Chondrocyte (in vitro differentiated cells): ENCODE measurements at regions not wholly inside any gene's neighbourhood (a gene's known extent, or its start where the extent isn't known, plus 50 kb on each side); places are given as distances from the start of the nearest gene placed in this dataset.

Experiments
- DNase-seq: peaks from one replicate; pipeline ENCODE4 v3.0.0; 2021; ENCODE audit warnings: mixed read lengths, low spot score
- H3K27ac Mint-ChIP-seq: one replicate; pipeline ENCODE4 v1.8.0; 2021; ENCODE audit warnings: mild to moderate bottlenecking, moderate library complexity, mixed read lengths; ENCODE audit not compliant: unreplicated experiment
- H3K27me3 Mint-ChIP-seq: 2 replicates; pipeline ENCODE4 v1.8.0; 2021; ENCODE audit warnings: low read depth, mixed read lengths
- H3K36me3 Mint-ChIP-seq: 2 replicates; pipeline ENCODE4 v1.8.0; 2021; ENCODE audit warnings: low read depth, mixed read lengths
- H3K4me1 Mint-ChIP-seq: 2 replicates; pipeline ENCODE4 v1.8.0; 2021; ENCODE audit warnings: low read depth, mild to moderate bottlenecking, mixed read lengths
- H3K4me3 Mint-ChIP-seq: one replicate; pipeline ENCODE4 v1.8.0; 2021; ENCODE audit warnings: mild to moderate bottlenecking, moderate library complexity, mixed read lengths; ENCODE audit not compliant: unreplicated experiment
- H3K9me3 Mint-ChIP-seq: 2 replicates; pipeline ENCODE4 v1.8.0; 2021; ENCODE audit warnings: low read depth, mixed read lengths
- TF ChIP-seq, protein P1 (sequence below): fragments of 200-600 bp; sonication (generic); IDR thresholded peaks from 2 replicates; pipeline ENCODE4 v1.5.0; 2021; ENCODE audit warnings: antibody characterized with exemption, mild to moderate bottlenecking, moderate library complexity

DNA sequence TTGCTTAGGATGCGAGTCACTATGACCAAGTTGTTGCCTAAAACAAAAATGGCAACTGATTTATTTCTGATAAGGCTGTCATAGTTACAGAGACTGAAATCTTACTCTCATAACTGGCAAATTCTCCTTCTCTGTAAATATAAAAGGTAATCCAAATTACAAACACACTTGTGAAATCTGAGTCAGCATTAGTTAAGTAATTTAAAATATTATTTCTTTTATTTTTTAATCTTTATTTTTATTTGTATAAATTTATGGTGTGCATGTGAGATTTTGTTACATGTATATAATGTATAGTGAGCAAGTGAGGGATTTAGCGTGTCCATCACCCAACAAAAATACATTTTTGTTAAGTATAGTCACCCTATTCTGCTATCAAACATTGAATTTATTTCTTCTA is 1342.8 kb upstream of the TMEFF2 start:
- no peaks in the 10 kb centered on the region for H3K36me3 Mint-ChIP-seq
- peaks cover 5% of the 10 kb centered on the region for H3K9me3 Mint-ChIP-seq
- H3K27ac Mint-ChIP-seq = no peak overlapping the region
- DNase-seq = no peak
- no peaks in the 10 kb centered on the region for H3K27me3 Mint-ChIP-seq
- no peak overlapping the region for H3K4me3 Mint-ChIP-seq
- TF ChIP-seq, protein P1, sequence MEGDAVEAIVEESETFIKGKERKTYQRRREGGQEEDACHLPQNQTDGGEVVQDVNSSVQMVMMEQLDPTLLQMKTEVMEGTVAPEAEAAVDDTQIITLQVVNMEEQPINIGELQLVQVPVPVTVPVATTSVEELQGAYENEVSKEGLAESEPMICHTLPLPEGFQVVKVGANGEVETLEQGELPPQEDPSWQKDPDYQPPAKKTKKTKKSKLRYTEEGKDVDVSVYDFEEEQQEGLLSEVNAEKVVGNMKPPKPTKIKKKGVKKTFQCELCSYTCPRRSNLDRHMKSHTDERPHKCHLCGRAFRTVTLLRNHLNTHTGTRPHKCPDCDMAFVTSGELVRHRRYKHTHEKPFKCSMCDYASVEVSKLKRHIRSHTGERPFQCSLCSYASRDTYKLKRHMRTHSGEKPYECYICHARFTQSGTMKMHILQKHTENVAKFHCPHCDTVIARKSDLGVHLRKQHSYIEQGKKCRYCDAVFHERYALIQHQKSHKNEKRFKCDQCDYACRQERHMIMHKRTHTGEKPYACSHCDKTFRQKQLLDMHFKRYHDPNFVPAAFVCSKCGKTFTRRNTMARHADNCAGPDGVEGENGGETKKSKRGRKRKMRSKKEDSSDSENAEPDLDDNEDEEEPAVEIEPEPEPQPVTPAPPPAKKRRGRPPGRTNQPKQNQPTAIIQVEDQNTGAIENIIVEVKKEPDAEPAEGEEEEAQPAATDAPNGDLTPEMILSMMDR = no peak
- H3K4me1 Mint-ChIP-seq = no peaks in the 10 kb centered on the region

GRCh38 chr2:193528458-193528857 is 1333.7 kb upstream of the TMEFF2 start:
- Mint-ChIP-seq H3K4me3 (no peak overlapping the region), H3K36me3 (no peaks in the 10 kb centered on the region), H3K27ac (no peak overlapping the region), H3K4me1 (no peaks in the 10 kb centered on the region), H3K9me3 (peaks cover 7% of the 10 kb centered on the region), H3K27me3 (no peaks in the 10 kb centered on the region)
- TF ChIP-seq, protein P1 = no peak
- no peak for DNase-seq

DNA sequence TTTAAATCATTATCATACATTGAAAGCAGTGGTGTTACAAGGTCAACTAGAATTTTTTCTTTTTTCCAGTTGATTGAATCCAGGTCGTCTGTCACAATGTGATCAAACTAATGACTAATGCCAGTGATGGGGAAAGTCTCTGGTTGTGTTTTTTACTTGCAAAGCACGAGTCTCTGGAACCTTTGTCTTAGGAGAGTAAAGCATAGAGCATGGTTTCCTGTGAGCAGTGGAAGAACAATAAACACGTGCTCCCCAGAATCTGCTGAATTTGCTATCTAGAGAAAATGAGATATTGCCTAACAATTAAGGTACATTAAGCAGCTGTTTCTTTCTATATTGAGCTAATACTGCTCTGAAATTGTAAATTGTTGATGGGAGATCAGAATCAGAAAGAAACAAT is 1332.4 kb upstream of the TMEFF2 start:
- TF ChIP-seq, protein P1 = no peak
- Mint-ChIP-seq H3K4me3 (no peak overlapping the region), H3K27me3 (no peaks in the 10 kb centered on the region), H3K36me3 (no peaks in the 10 kb centered on the region), H3K9me3 (peaks cover 3% of the 10 kb centered on the region), H3K27ac (no peak overlapping the region), H3K4me1 (no peaks in the 10 kb centered on the region)
- no peak for DNase-seq

- no peak for DNase-seq
- TF ChIP-seq, protein P1 = no peak
- H3K4me3 Mint-ChIP-seq = no peak overlapping the region
These were observed 1328.9 kb upstream of the TMEFF2 start for GRCh38 chr2:193523662-193524061.

DNA sequence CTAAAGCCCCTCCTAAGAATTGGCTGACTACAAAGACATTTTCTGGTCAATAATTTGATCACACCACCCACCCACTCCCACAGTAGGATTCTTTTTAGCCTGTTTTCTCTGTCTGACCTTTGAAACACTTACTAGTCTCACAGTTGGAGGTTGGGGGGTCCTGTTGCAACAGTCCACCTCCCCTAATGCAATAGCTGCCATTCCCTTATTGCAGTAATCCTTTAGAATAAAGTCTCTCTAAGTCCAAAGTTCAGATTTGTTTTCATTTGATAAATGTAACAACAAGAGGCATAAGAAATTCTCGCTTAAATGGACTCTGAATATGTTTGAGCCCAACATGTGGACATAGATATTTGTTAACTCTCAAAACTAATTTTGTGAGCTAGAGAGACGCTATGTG is 1326.8 kb upstream of the TMEFF2 start:
- Mint-ChIP-seq H3K27ac (no peak overlapping the region), H3K36me3 (no peaks in the 10 kb centered on the region), H3K4me3 (no peak overlapping the region), H3K27me3 (no peaks in the 10 kb centered on the region), H3K4me1 (peaks cover 10% of the 10 kb centered on the region), H3K9me3 (no peaks in the 10 kb centered on the region)
- TF ChIP-seq, protein P1 = no peak
- no peak for DNase-seq

More at GRCh38 chr2:193523662-193524061, 1328.9 kb upstream of the TMEFF2 start:
- Mint-ChIP-seq H3K27ac (no peak overlapping the region), H3K36me3 (no peaks in the 10 kb centered on the region), H3K9me3 (no peaks in the 10 kb centered on the region), H3K4me1 (no peaks in the 10 kb centered on the region), H3K27me3 (no peaks in the 10 kb centered on the region)
